K562 (cell line): ENCODE measurements at regions not wholly inside any gene's neighbourhood (a gene's known extent, or its start where the extent isn't known, plus 50 kb on each side); places are given as distances from the start of the nearest gene placed in this dataset.

ENCODE experiments used
- CC2D1A ChIP-seq: fragments of 450-650 bp; IDR thresholded peaks from 2 replicates; pipeline ENCODE4 v1.6.1; 2017; ENCODE audit warnings: mild to moderate bottlenecking
- CTCF ChIP-seq, 3 experiments: IDR thresholded peaks in 2 of 3; conservative IDR thresholded peaks in 1 of 3; 2 replicates each; pipeline ENCODE4 v1.5.1; 2011 to 2012; ENCODE audit warnings: low read length in 3 of 3, mild to moderate bottlenecking in 3 of 3, control low read depth in 2 of 3, improper control_type of control experiment in 1 of 3, inconsistent platforms in 1 of 3, low read depth in 1 of 3, mixed read lengths in 1 of 3, moderate library complexity in 1 of 3; ENCODE audit not compliant: insufficient read depth in 2 of 3
- ELK1 ChIP-seq: sonication (generic); formaldehyde crosslinking; IDR thresholded peaks from 2 replicates; pipeline ENCODE4 v1.8.1; 2022; ENCODE audit warnings: missing genetic modification reagents
- FOXA1 ChIP-seq: fragments of 450-650 bp; IDR thresholded peaks from 2 replicates; pipeline ENCODE4 v1.6.1; 2016; ENCODE audit warnings: mild to moderate bottlenecking, borderline replicate concordance
- HBP1 ChIP-seq: fragments of 450-650 bp; formaldehyde crosslinking; IDR thresholded peaks from 2 replicates; pipeline ENCODE4 v1.4.0; 2022; ENCODE audit warnings: missing genetic modification characterization
- MAX ChIP-seq: sonication (generic); formaldehyde crosslinking; IDR thresholded peaks from 2 replicates; pipeline ENCODE4 v1.9.0; 2022; ENCODE audit warnings: mild to moderate bottlenecking, missing genetic modification reagents
- NKRF ChIP-seq: fragments of 450-650 bp; IDR thresholded peaks from 2 replicates; pipeline ENCODE4 v1.6.1; 2016; ENCODE audit warnings: borderline replicate concordance
- POLR2A ChIP-seq: fragments of 450-650 bp; conservative IDR thresholded peaks from 2 replicates; pipeline ENCODE4 v1.6.1; 2016
- PRMT5 ChIP-seq: sonication (generic); formaldehyde crosslinking; IDR thresholded peaks from 2 replicates; pipeline ENCODE4 v1.5.0; 2020; ENCODE audit warnings: missing genetic modification reagents
- SRSF3 ChIP-seq: fragments of 200-400 bp; formaldehyde crosslinking; IDR thresholded peaks from 2 replicates; pipeline ENCODE4 v1.6.1; 2016; ENCODE audit warnings: mild to moderate bottlenecking, low read length, moderate library complexity; ENCODE audit not compliant: insufficient read depth
- ZBTB40 ChIP-seq, 2 experiments: fragments of 450-650 bp in 1 of 2; sonication (generic) in 1 of 2; formaldehyde crosslinking in 1 of 2; IDR thresholded peaks; 2 replicates each; pipeline versions ENCODE4 v1.7.1 to v1.9.0; 2016 to 2022; ENCODE audit warnings: inconsistent platforms in 1 of 2, mild to moderate bottlenecking in 1 of 2, missing genetic modification reagents in 1 of 2
- ZNF512 ChIP-seq: IDR thresholded peaks from 2 replicates; pipeline ENCODE4 v1.6.1; 2016; ENCODE audit warnings: missing genetic modification characterization, missing compliant biosample characterization

GRCh38 chr13:54248306-54248705 is 1219.7 kb downstream of the OLFM4 start:
- TF ChIP-seq FOXA1, result no peak
- TF ChIP-seq CTCF (IDR thresholded peaks at IDR 0.05 in 2 of 3, conservative IDR thresholded peaks at IDR 0.05 in 1 of 3; ENCODE audit: insufficient read depth in 2 of 3, low read depth in 1 of 3, low read length in 3 of 3), result no peak
- TF ChIP-seq ELK1 (CRISPR knock-in tag), result no peak
- TF ChIP-seq CC2D1A, result no peak
- no peak for TF ChIP-seq ZBTB40 (IDR thresholded peaks at IDR 0.05)
- TF ChIP-seq ZBTB40 (CRISPR knock-in tag; IDR thresholded peaks at IDR 0.05), result no peak
- TF ChIP-seq NKRF, result no peak
- no peak for TF ChIP-seq HBP1
- no peak for TF ChIP-seq SRSF3
- TF ChIP-seq MAX (CRISPR knock-in tag), result no peak
- TF ChIP-seq ZNF512 (tag), result no peak
- no peak for TF ChIP-seq POLR2A
- no peak for TF ChIP-seq PRMT5
